Adrenal gland (tissue), 9 donors: ENCODE measurements at regions not wholly inside any gene's neighbourhood (a gene's known extent, or its start where the extent isn't known, plus 50 kb on each side); places are given as distances from the start of the nearest gene placed in this dataset.

Experiments
- DNase-seq, 7 donors: peaks; one replicate each; pipeline ENCODE4 v3.0.0-alpha.2; 2019 to 2020
- H3K27ac ChIP-seq, 5 donors: fragments of 200-600 bp; sonication (generic) in 4 of 5; 1 replicate in 3 of 5; 2 replicates in 2 of 5; pipeline versions ENCODE4 v1.5.1 to v1.8.0; 2016 to 2020; ENCODE audit warnings: mild to moderate bottlenecking in 1 of 5
- H3K27me3 ChIP-seq: fragments of 200-600 bp; 2 replicates; pipeline ENCODE4 v1.8.0; 2021
- H3K36me3 ChIP-seq, 2 donors: fragments of 200-600 bp; replicated peaks in 1 of 2; 1 replicate in 1 of 2; 2 replicates in 1 of 2; pipeline versions ENCODE4 v1.5.1 to v1.8.0; 2018 to 2022
- H3K4me1 ChIP-seq, 2 donors: fragments of 200-600 bp; replicated peaks in 1 of 2; 1 replicate in 1 of 2; 2 replicates in 1 of 2; pipeline versions ENCODE4 v1.5.1 to v1.8.0; 2018 to 2021
- H3K4me3 ChIP-seq, 4 donors: fragments of 200-600 bp; sonication (generic) in 3 of 4; one replicate each; pipeline ENCODE4 v1.5.1; 2016 to 2018
- H3K9me3 ChIP-seq, 3 donors: fragments of 200-600 bp; sonication (generic) in 1 of 3; replicated peaks in 1 of 3; 1 replicate in 2 of 3; 2 replicates in 1 of 3; pipeline versions ENCODE4 v1.5.1 to v1.8.0; 2016 to 2021
- POLR2A ChIP-seq, 2 donors: fragments of 450-650 bp; IDR thresholded peaks; one replicate each; pipeline ENCODE4 v1.6.1; 2017; ENCODE audit warnings: antibody characterized with exemption in 2 of 2, mild to moderate bottlenecking in 2 of 2, moderate library complexity in 1 of 2
- WGBS, 4 donors: extraction: QIAGEN DNeasy Blood & Tissue Kit in 2 of 4; methylation state at CpG; one replicate each; pipeline versions ENCODE4 v1.1.5 to v1.1.7; 2013 to 2017; 5-methylcytosine and 5-hydroxymethylcytosine counted together
- intact Hi-C, 2 donors: fragments of 100-400 bp; cut with DNase I; formaldehyde crosslinking; loops; one replicate each; pipeline versions ENCODE4 v1.14.1 to v1.15.0; 2022 to 2023
- TF ChIP-seq, protein P1 (sequence below), 6 experiments: fragments of 450-650 bp in 4 of 6; fragments of 200-600 bp in 2 of 6; sonication (generic) in 1 of 6; IDR thresholded peaks; 1 replicate in 5 of 6; 2 replicates in 1 of 6; pipeline versions ENCODE4 v1.5.1 to v1.8.0; 2016 to 2021; ENCODE audit warnings: antibody characterized with exemption in 6 of 6, mild to moderate bottlenecking in 2 of 6, moderate library complexity in 1 of 6
- donor health status: healthy with polysubstance abuse.
- donor health status: Bipolar disorder and iron deficiency.
- donor health status: DM: yes; HTN: yes; CAD: no.
- donor health status: DM: no; HTN: no; CAD: no.
- donor health status: DM: no; HTN: no; CAD: no.

DNA sequence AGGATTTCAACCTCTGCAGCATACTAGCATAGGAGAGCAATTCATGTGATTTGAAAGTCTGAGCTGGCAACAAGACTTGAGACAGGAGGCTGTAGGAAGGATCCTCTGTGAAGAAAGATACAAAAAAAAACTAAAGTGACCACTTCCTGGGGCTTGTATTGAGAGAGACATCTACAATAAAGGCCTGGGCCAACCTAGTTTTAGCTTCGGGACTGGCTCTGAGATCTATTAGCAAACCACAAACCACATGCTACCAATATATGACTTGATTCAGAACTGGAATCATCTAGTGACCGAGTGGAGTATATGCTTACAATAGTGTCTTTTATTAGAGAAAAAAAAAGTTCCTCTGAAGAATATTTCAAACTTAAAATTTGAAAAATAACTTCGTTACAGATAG, 1448.9 kb upstream of the CDH6 start:
- Histone ChIP-seq H3K9me3 (no peaks in the 10 kb centered on the region), H3K4me3 (no peak overlapping the region), H3K27ac (no peak overlapping the region), H3K36me3 (no peaks in the 10 kb centered on the region), H3K4me1 (no peaks in the 10 kb centered on the region), H3K27me3 (no peaks in the 10 kb centered on the region)
- no peak for TF ChIP-seq POLR2A (IDR thresholded peaks at IDR 0.05)
- TF ChIP-seq, protein P1, sequence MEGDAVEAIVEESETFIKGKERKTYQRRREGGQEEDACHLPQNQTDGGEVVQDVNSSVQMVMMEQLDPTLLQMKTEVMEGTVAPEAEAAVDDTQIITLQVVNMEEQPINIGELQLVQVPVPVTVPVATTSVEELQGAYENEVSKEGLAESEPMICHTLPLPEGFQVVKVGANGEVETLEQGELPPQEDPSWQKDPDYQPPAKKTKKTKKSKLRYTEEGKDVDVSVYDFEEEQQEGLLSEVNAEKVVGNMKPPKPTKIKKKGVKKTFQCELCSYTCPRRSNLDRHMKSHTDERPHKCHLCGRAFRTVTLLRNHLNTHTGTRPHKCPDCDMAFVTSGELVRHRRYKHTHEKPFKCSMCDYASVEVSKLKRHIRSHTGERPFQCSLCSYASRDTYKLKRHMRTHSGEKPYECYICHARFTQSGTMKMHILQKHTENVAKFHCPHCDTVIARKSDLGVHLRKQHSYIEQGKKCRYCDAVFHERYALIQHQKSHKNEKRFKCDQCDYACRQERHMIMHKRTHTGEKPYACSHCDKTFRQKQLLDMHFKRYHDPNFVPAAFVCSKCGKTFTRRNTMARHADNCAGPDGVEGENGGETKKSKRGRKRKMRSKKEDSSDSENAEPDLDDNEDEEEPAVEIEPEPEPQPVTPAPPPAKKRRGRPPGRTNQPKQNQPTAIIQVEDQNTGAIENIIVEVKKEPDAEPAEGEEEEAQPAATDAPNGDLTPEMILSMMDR (IDR thresholded peaks at IDR 0.05): no peak
- 66 to 75% (median 68%) methylated on average over 3 of the region's 3 CpGs for WGBS, 4 donors
- intact Hi-C loops: no loop called here
- DNase-seq: no peak

DNA sequence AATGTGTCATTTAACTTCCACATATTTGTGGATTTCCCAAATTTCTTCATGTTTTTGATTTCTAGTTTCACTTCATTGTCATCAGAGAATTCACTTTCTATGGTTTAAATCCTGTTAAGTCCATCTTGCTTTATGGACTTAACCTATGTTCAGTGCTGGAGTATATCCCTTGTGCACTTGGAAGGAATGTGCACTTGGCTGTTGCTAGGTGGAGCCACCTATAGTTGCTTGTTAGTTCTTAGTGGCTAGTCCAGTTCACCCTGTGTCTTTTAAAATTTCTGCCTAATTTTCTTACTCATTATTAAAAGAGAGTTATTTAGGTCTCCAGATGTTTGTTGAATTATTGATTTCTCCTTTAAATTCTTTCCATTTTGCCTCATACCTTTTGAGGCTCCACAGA, 1472.5 kb upstream of the CDH6 start:
- H3K27ac ChIP-seq: no peak overlapping the region
- DNase-seq: no peak
- intact Hi-C loops: no loop called here
- no peaks in the 10 kb centered on the region for H3K36me3 ChIP-seq
- H3K4me1 ChIP-seq: no peaks in the 10 kb centered on the region
- H3K4me3 ChIP-seq: no peak overlapping the region
- H3K9me3 ChIP-seq: no peaks in the 10 kb centered on the region
- TF ChIP-seq, protein P1 (IDR thresholded peaks at IDR 0.05): no peak
- TF ChIP-seq POLR2A (IDR thresholded peaks at IDR 0.05): no peak
- H3K27me3 ChIP-seq: no peaks in the 10 kb centered on the region

DNA sequence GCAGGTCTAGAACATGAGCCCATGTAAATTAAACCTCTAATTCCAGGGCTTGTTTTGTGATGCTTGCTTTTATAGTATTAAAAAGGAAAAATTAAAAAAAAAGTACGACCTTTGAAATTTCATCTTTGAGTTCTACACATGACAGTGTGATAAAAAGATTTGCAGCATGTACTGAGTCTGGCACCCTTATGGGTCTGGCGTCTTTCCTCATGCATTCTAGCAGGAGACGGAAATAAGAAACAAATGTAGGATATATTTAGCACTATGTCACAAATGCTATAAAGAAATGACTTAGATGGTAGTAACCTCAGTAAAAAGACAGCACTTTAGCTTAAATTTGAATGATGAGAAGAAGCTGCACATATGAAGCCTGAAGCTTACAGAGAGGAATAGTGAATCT, 1474.3 kb upstream of the CDH6 start:
- H3K4me1 ChIP-seq: no peaks in the 10 kb centered on the region
- H3K4me3 ChIP-seq: no peak overlapping the region
- no peaks in the 10 kb centered on the region for H3K9me3 ChIP-seq
- intact Hi-C loops: no loop called here
- DNase-seq: no peak
- 53 to 67% (median 62%) methylated on average over 3 of the region's 3 CpGs for WGBS, 4 donors
- TF ChIP-seq, protein P1 (IDR thresholded peaks at IDR 0.05): no peak
- no peak for TF ChIP-seq POLR2A (IDR thresholded peaks at IDR 0.05)
- no peaks in the 10 kb centered on the region for H3K27me3 ChIP-seq
- H3K27ac ChIP-seq: no peak overlapping the region
- no peaks in the 10 kb centered on the region for H3K36me3 ChIP-seq

DNA sequence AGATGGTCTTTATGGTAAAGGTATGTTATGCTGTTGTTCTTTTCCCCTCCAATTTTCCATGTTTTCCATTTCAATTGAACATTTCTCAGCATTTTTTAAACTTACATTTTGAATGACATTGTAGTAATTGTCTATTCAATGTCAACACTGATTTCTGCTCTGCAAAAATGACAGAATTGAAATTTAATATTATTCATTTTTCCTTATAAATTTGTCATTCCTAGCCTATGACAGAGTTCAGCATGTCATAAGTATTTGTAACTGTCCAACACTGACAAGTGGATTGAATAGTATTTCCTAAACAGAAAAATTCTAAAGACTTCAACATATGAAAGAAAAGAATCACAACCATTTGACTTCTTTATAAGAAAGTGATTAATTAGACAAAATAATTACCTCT, 1478.3 kb upstream of the CDH6 start:
- Histone ChIP-seq H3K27ac (no peak overlapping the region), H3K27me3 (no peaks in the 10 kb centered on the region), H3K4me3 (no peak overlapping the region), H3K9me3 (no peaks in the 10 kb centered on the region), H3K4me1 (no peaks in the 10 kb centered on the region), H3K36me3 (no peaks in the 10 kb centered on the region)
- TF ChIP-seq, protein P1 (IDR thresholded peaks at IDR 0.05): no peak
- TF ChIP-seq POLR2A (IDR thresholded peaks at IDR 0.05): no peak
- intact Hi-C loops: no loop called here
- DNase-seq: no peak
